ENCODE measurements at regions not wholly inside any gene's neighbourhood (a gene's known extent, or its start where the extent isn't known, plus 50 kb on each side); places are given as distances from the start of the nearest gene placed in this dataset.

GRCh38 chr18:41324020-41324791 lies 630.8 kb upstream of the PIK3C3 start:
- no peak for DNase-seq (ENCODE audit: low spot score)

GRCh38 chr18:41323044-41323443 lies 632.0 kb upstream of the PIK3C3 start:
- Histone ChIP-seq H2BK5ac (ENCODE audit: low read length) (no peak overlapping the region), H2BK120ac (ENCODE audit: low read depth, low read length) (no peak overlapping the region), H3K18ac (ENCODE audit: low read length) (no peak overlapping the region), H3K36me3 (replicated peaks in 1 of 2; ENCODE audit: control insufficient read depth in 2 of 2, insufficient read depth in 2 of 2, low read length in 2 of 2) (no peaks in the 10 kb centered on the region), H2BK15ac (ENCODE audit: low read length) (no peak overlapping the region), H3K9me3 (replicated peaks in 1 of 2; ENCODE audit: control insufficient read depth in 2 of 2, insufficient read depth in 1 of 2, low read depth in 1 of 2, low read length in 2 of 2) (peaks cover 0 to 2% of the 10 kb centered on the region in 2 donors), H4K91ac (ENCODE audit: low read depth, low read length, poor library complexity) (no peak overlapping the region), H3K79me1 (ENCODE audit: low read depth, low read length) (no peaks in the 10 kb centered on the region), H3K27me3 (ENCODE audit: control insufficient read depth in 3 of 3, insufficient read depth in 3 of 3, low read depth in 1 of 3, low read length in 3 of 3) (no peaks in the 10 kb centered on the region), H3K9ac (ENCODE audit: low read depth, low read length, poor library complexity) (no peak overlapping the region), H3K4ac (ENCODE audit: low read length) (no peak overlapping the region), H3K14ac (ENCODE audit: low read length) (no peak overlapping the region), H3K4me2 (ENCODE audit: insufficient read depth, low read length, poor library complexity, severe bottlenecking) (no peak overlapping the region), H3K4me1 (ENCODE audit: control insufficient read depth in 2 of 2, insufficient read depth in 1 of 2, low read depth in 1 of 2, low read length in 2 of 2) (no peaks in the 10 kb centered on the region), H3K4me3 (ENCODE audit: low read length in 2 of 2) (no peak overlapping the region), H2AK5ac (ENCODE audit: low read depth, low read length) (no peak overlapping the region), H2AFZ (ENCODE audit: low read length) (no peak overlapping the region), H3K23ac (ENCODE audit: low read depth, low read length, poor library complexity) (no peak overlapping the region), H4K8ac (ENCODE audit: low read depth, low read length) (no peak overlapping the region), H3K27ac (replicated peaks; ENCODE audit: low read length) (no peak overlapping the region), H2BK12ac (ENCODE audit: low read length) (no peak overlapping the region)
- DNase-seq (ENCODE audit: low spot score), result no peak

More at GRCh38 chr18:41324020-41324791, 630.8 kb upstream of the PIK3C3 start:
- Histone ChIP-seq H3K18ac (ENCODE audit: low read length) (no peak overlapping the region), H3K27me3 (ENCODE audit: control insufficient read depth in 3 of 3, insufficient read depth in 3 of 3, low read depth in 1 of 3, low read length in 3 of 3) (no peaks in the 10 kb centered on the region), H3K14ac (ENCODE audit: low read length) (no peak overlapping the region), H2AFZ (ENCODE audit: low read length) (no peak overlapping the region), H2BK120ac (ENCODE audit: low read depth, low read length) (no peak overlapping the region), H3K27ac (replicated peaks; ENCODE audit: low read length) (no peak overlapping the region), H2BK5ac (ENCODE audit: low read length) (no peak overlapping the region), H3K4me1 (ENCODE audit: control insufficient read depth in 2 of 2, insufficient read depth in 1 of 2, low read depth in 1 of 2, low read length in 2 of 2) (no peaks in the 10 kb centered on the region), H3K9me3 (replicated peaks in 1 of 2; ENCODE audit: control insufficient read depth in 2 of 2, insufficient read depth in 1 of 2, low read depth in 1 of 2, low read length in 2 of 2) (peaks cover 0 to 2% of the 10 kb centered on the region in 2 donors), H3K36me3 (replicated peaks in 1 of 2; ENCODE audit: control insufficient read depth in 2 of 2, insufficient read depth in 2 of 2, low read length in 2 of 2) (no peaks in the 10 kb centered on the region), H3K4ac (ENCODE audit: low read length) (no peak overlapping the region), H4K8ac (ENCODE audit: low read depth, low read length) (no peak overlapping the region), H2BK12ac (ENCODE audit: low read length) (no peak overlapping the region), H3K4me3 (ENCODE audit: low read length in 2 of 2) (no peak overlapping the region), H3K79me1 (ENCODE audit: low read depth, low read length) (no peaks in the 10 kb centered on the region), H3K23ac (ENCODE audit: low read depth, low read length, poor library complexity) (no peak overlapping the region), H3K4me2 (ENCODE audit: insufficient read depth, low read length, poor library complexity, severe bottlenecking) (no peak overlapping the region), H3K9ac (ENCODE audit: low read depth, low read length, poor library complexity) (no peak overlapping the region), H2AK5ac (ENCODE audit: low read depth, low read length) (no peak overlapping the region), H4K91ac (ENCODE audit: low read depth, low read length, poor library complexity) (no peak overlapping the region), H2BK15ac (ENCODE audit: low read length) (no peak overlapping the region)
- WGBS, 2 donors (ENCODE audit: extremely low coverage in 2 of 2, insufficient read length in 2 of 2, insufficient replicate concordance in 1 of 2), result no CpG with 5 or more reads among the region's 2 CpGs

- H2AFZ ChIP-seq (ENCODE audit: low read length), result no peak overlapping the region
- H3K36me3 ChIP-seq (replicated peaks in 1 of 2; ENCODE audit: control insufficient read depth in 2 of 2, insufficient read depth in 2 of 2, low read length in 2 of 2), result no peaks in the 10 kb centered on the region
- H3K4me1 ChIP-seq (ENCODE audit: control insufficient read depth in 2 of 2, insufficient read depth in 1 of 2, low read depth in 1 of 2, low read length in 2 of 2), result no peaks in the 10 kb centered on the region
- no peak for DNase-seq (ENCODE audit: low spot score)
- no peak overlapping the region for H3K4me2 ChIP-seq (ENCODE audit: insufficient read depth, low read length, poor library complexity, severe bottlenecking)
- H3K27me3 ChIP-seq (ENCODE audit: control insufficient read depth in 3 of 3, insufficient read depth in 3 of 3, low read depth in 1 of 3, low read length in 3 of 3), result no peaks in the 10 kb centered on the region
- H3K9me3 ChIP-seq (replicated peaks in 1 of 2; ENCODE audit: control insufficient read depth in 2 of 2, insufficient read depth in 1 of 2, low read depth in 1 of 2, low read length in 2 of 2), result no peaks in the 10 kb centered on the region
- no peak overlapping the region for H3K9ac ChIP-seq (ENCODE audit: low read depth, low read length, poor library complexity)
- H3K4me3 ChIP-seq (ENCODE audit: low read length in 2 of 2), result no peak overlapping the region
- no peak overlapping the region for H3K27ac ChIP-seq (replicated peaks; ENCODE audit: low read length)
- no peak overlapping the region for H4K91ac ChIP-seq (ENCODE audit: low read depth, low read length, poor library complexity)
- H3K23ac ChIP-seq (ENCODE audit: low read depth, low read length, poor library complexity), result no peak overlapping the region
- H4K8ac ChIP-seq (ENCODE audit: low read depth, low read length), result no peak overlapping the region
- H3K4ac ChIP-seq (ENCODE audit: low read length), result no peak overlapping the region
- WGBS, 2 donors (ENCODE audit: extremely low coverage in 2 of 2, insufficient read length in 2 of 2, insufficient replicate concordance in 1 of 2), result no CpG with 5 or more reads among the region's 2 CpGs
- H2BK120ac ChIP-seq (ENCODE audit: low read depth, low read length), result no peak overlapping the region
- H3K18ac ChIP-seq (ENCODE audit: low read length), result no peak overlapping the region
- H2BK5ac ChIP-seq (ENCODE audit: low read length), result no peak overlapping the region
- no peak overlapping the region for H2BK15ac ChIP-seq (ENCODE audit: low read length)
- no peak overlapping the region for H2AK5ac ChIP-seq (ENCODE audit: low read depth, low read length)
- no peaks in the 10 kb centered on the region for H3K79me1 ChIP-seq (ENCODE audit: low read depth, low read length)
- H3K14ac ChIP-seq (ENCODE audit: low read length), result no peak overlapping the region
- H2BK12ac ChIP-seq (ENCODE audit: low read length), result no peak overlapping the region
Observed at GRCh38 chr18:41320100-41320499, 634.9 kb upstream of the PIK3C3 start.

- Histone ChIP-seq H3K79me1 (ENCODE audit: low read depth, low read length) (no peaks in the 10 kb centered on the region), H3K4me3 (ENCODE audit: low read length in 2 of 2) (no peak overlapping the region), H3K4me2 (ENCODE audit: insufficient read depth, low read length, poor library complexity, severe bottlenecking) (no peak overlapping the region), H3K14ac (ENCODE audit: low read length) (no peak overlapping the region), H3K4ac (ENCODE audit: low read length) (no peak overlapping the region), H3K23ac (ENCODE audit: low read depth, low read length, poor library complexity) (no peak overlapping the region), H2BK12ac (ENCODE audit: low read length) (no peak overlapping the region), H3K27me3 (ENCODE audit: control insufficient read depth in 3 of 3, insufficient read depth in 3 of 3, low read depth in 1 of 3, low read length in 3 of 3) (no peaks in the 10 kb centered on the region), H4K91ac (ENCODE audit: low read depth, low read length, poor library complexity) (no peak overlapping the region), H3K9me3 (replicated peaks in 1 of 2; ENCODE audit: control insufficient read depth in 2 of 2, insufficient read depth in 1 of 2, low read depth in 1 of 2, low read length in 2 of 2) (no peaks in the 10 kb centered on the region), H3K4me1 (ENCODE audit: control insufficient read depth in 2 of 2, insufficient read depth in 1 of 2, low read depth in 1 of 2, low read length in 2 of 2) (peaks cover 0 to 3% of the 10 kb centered on the region in 2 donors), H2AK5ac (ENCODE audit: low read depth, low read length) (no peak overlapping the region), H3K27ac (replicated peaks; ENCODE audit: low read length) (no peak overlapping the region), H2AFZ (ENCODE audit: low read length) (no peak overlapping the region), H3K36me3 (replicated peaks in 1 of 2; ENCODE audit: control insufficient read depth in 2 of 2, insufficient read depth in 2 of 2, low read length in 2 of 2) (no peaks in the 10 kb centered on the region), H3K9ac (ENCODE audit: low read depth, low read length, poor library complexity) (no peak overlapping the region), H2BK120ac (ENCODE audit: low read depth, low read length) (no peak overlapping the region), H3K18ac (ENCODE audit: low read length) (no peak overlapping the region), H2BK15ac (ENCODE audit: low read length) (no peak overlapping the region), H4K8ac (ENCODE audit: low read depth, low read length) (no peak overlapping the region), H2BK5ac (ENCODE audit: low read length) (no peak overlapping the region)
- DNase-seq (ENCODE audit: low spot score), result no peak
- no CpG with 5 or more reads among the region's 3 CpGs for WGBS, 2 donors (ENCODE audit: extremely low coverage in 2 of 2, insufficient read length in 2 of 2, insufficient replicate concordance in 1 of 2)
Observed at GRCh38 chr18:41315134-41315533, 639.9 kb upstream of the PIK3C3 start.

Data from neuronal stem cell (in vitro differentiated cells).